EL (cell line): ENCODE measurements at regions not wholly inside any gene's neighbourhood (a gene's known extent, or its start where the extent isn't known, plus 50 kb on each side); places are given as distances from the start of the nearest gene placed in this dataset.
"Not testable (repeated sequence)": the region's sequence is repeated elsewhere in the genome, so short reads cannot be mapped to it uniquely, and the experiment has no call there.

Experiments
- DNase-seq: peaks from one replicate; pipeline ENCODE4 v3.0.0-alpha.2; 2016

DNA sequence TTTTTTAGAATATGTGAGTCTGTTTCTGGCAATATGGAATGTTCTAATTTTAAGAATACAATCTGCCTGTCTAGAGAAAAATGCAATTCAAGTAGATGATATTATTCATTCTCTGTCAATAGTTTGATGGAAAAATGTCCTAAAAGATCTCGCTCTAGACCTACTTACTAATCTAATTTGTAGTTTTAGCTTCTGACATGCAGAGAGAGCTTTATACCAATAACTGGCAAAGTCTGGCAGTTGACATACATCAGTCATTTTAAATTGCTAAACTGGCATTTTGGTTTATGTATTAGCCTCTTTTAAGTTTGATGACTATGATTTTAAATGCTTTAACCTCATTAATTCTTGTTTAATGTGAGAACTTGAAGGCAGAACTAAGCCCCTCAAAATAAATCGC is 355.0 kb upstream of the CDH10 start:
- no peak for DNase-seq

DNA sequence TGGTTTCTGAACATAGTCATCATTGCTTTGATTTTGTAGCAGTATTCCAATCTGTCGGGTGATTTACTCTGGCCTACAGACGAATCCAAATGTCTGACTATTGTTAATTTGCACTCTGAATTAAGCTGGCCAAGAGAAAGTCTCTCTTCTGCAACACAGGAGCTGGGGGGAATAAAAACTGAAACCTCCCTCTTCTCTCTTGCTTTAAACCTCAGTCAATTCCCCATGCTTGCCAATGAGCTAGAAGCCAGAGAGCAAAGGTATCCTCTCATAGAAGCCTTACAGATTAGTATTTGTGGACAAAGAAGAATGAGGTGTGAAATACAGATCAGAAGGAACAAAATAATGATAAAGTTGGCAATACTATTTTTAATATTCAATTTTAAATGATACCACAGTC is 353.9 kb upstream of the CDH10 start:
- no peak for DNase-seq

DNA sequence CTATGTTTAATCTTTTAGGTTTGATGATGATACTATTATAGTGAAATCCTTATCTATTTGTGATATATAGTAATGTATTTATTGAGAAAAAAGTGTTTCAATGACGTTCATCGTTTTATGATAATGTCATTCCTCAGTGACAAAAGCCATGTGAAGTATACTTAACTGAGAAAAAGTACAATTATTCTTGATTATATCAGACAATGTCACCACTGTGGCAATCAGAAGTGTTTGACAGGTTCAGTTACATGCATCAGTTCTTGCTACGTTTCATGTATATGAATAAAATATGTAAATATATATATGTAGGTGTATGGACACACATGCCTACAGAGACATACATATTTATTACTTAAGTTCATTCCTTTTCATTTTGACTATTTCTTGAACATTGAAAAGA is 341.5 kb upstream of the CDH10 start:
- DNase-seq, result no peak

DNA sequence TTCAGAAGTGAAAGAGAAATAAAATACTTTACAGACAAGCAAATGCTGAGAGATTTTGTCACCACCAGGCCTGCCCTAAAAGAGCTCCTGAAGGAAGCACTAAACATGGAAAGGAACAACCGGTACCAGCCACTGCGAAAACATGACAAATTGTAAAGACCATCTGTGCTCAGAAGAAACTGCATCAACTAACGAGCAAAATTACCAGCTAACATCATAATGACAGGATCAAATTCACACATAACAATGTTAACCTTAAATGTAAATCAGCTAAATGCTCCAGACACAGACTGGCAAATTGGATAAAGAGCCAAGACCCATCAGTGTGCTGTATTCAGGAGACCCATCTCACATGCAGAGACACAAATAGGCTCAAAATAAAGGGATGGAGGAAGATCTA is 333.8 kb upstream of the CDH10 start:
- DNase-seq, result not testable (repeated sequence)

DNA sequence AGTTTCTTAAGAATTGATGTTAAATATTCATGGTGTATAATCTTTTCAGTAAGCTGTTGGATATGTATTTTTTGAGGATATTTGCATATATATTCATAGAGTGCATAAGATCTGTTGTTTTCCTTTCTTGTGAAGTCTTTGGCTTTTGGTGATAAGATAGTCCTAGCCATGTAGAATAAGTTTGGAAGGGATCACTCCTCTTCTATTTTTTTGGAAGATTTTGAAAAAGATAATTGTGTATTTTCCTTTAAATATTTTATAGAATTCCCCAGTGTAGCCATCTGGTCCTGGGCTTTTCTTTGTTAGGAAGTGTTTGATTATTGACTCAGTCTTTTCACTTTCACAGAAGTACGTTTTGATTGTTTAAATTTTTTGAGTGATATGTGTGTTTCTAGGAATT is 318.8 kb upstream of the CDH10 start:
- no peak for DNase-seq

DNA sequence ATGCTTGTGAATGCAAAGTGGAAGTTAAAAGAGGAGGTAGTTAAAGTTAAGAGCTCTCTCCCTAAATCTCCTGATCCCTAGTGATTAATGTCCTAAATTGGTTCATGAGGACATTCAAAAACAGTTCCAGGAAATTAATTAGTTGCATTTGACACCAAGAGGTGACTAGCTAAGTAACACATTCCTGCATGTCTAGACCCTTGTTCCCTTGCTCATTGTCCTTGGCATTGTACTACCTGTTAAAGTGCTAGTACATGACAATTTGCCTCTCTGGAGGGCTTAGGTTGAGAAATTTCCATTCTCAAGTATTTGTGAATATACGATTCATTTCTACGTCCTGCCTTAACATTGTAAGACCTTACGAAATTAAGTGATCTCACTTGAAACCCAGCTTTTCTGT is 278.6 kb upstream of the CDH10 start:
- no peak for DNase-seq

DNA sequence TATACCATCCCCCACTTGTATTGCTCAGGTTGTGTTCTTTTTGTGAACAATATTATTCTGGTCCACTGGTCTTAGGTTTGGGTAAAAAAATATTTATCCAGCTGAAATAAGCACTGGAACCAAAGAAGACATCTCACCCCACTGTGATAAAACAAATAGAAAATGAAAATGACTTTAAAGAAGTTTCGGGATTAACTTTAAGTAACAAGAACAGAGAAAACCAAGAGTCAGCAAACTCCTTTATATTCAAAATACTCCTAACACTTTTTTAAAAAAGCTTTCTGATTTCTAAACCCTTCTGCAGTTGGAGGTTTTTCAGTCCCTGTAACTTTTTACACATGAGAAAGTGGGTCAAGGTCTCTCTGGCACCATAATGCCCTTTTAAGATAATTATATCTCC is 273.9 kb upstream of the CDH10 start:
- no peak for DNase-seq

DNA sequence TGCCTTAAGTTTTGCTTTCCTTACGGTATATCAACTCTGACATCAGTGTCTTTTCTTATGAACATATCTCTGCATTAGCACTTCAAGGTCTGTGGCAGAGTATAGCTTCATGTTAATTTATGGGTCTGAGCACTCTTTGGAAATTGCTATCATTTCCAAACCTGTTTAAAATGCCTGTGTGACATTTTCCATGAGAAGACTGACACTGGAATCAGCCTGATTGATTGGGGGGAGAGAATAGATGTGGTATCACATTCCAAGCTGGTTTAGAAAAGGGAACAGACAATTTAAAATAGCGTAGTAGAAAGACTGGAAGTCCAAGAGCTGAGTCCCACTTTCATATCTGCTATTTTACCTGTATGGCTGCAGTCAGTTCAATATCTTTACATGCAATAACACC is 272.1 kb upstream of the CDH10 start:
- no peak for DNase-seq

DNA sequence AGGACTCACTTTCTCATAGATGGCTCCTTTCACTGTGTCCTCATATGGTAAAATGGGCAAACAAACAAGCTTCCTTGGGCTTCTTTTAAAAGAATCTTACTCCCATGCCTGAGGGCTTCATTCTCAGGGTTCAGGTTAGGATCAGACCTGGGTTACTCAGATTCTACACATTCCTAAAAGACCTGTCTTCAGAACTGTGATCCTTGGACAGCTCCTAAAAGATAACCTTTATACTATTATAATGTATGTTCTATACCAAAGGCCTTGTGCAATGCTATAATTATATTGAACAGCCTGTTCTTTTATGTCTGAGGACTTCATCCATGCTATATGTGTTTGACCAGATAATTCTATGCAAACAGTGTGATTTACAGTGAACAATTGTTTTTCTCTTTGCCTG is 264.4 kb upstream of the CDH10 start:
- DNase-seq, result no peak

DNA sequence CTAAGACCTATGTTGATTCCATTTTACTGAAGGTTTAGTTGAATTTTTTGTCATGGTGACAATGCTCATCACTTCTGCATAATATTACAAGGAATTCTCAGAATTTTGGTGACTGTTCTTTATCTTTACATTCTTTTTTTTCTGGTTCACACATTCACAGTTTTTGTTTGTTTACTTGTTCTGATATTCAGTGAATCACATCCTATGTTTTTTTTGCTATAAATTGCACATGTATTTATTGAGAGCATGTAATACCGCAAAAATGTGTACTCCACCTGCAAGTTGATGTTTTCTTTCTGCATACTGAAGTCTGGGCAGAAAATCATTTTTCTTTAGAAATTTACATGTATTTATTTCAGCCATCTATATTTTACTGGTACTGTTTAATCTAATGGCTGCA is 261.9 kb upstream of the CDH10 start:
- no peak for DNase-seq

DNA sequence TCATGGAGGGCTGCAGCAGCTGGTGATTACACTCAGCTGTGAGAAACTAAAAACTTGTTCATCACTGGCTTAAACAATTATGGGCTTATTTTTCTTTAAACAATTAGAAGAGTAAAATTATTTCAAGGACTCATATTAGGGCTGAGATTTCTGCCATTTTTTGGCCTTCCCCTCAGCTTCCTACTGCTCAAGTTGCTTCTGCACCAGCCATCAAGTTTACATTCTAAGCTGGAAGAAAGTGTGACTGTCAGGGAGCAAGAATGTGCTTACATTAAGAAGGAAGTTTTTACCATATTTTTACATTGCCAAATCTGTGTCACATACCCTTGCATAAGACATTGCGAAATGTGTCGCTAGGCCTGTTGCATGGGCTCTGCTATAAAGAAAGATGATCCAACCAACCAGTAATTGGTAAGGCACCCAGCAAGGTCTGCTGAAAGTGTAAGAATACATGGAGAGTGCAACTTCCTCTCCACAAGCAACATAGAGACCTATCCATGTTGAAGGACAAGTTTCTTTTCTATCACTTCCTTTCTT is 260.3 kb upstream of the CDH10 start:
- DNase-seq, result no peak

DNA sequence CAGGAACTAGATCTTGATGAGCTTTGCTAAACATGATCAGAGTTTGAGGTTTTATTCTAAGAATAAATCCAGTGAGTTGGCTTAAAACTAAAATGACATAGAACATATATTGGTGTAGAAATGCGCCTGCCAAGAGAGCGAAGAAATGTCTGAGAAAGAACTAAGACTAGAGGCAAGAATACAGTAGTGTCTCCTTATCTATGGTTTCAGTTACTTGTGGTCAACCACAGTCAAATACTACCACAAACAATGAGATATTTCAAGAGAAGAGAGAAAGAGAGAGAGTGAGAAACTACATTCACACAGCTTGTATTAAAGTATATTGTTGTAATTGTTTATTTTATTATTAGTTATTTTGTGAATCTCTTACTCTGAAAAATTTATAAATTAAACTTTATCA is 254.4 kb upstream of the CDH10 start:
- DNase-seq, result no peak

DNA sequence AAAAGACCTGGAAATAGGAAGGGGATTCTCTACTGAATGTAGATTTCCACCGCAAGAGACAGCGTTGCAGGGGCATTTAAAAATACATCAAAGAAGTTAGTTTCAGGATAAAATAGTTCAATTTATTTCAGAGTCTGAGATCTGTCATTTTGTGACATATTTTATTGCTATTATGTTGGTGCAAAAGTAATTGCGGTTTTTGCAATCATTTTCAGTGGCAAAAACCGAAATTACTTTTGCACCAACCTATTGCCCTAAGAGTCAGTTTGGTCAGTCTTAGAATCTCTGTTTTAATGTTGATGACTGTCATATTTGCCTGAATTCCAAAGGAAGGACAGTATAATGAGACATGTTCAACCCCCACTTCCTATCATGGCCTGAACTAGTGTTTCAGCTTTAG is 219.5 kb upstream of the CDH10 start:
- no peak for DNase-seq

DNA sequence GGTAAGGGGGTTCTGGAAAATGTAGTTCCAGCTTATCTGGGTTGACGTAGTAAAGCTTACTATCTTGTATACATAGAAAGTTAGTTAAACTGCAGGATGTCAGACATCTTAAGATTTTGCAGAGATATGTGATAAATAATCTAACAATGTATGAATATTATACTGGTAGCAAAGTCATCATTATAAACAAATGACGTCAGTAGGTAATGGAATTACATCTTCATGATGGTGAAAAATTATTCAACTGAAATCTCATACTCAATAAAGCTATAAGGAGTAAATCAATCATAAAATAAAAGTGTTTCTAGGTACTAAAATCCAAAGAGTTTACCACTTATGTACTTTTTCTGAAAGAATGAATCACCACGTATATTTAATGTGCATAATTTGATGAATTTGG is 217.3 kb upstream of the CDH10 start:
- DNase-seq, result no peak

DNA sequence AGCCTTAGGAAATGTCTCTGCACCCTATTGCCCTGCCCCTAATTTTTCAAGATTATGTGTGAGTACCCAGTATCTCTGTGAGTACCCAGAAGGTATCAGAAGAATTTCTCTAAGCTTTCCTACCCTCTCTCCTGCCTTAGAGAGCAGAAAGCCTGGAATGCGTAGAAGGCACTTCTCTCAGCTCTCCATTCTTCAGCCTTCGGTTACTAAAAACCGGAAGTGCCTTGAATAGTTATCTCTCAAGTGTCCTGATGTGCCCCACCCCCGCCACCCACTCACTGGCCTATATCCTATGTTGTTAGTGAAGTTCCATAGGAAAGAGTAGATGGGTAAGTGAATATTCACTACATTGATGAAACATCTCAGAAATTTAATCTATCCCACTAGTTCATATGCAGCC is 210.7 kb upstream of the CDH10 start:
- no peak for DNase-seq

DNA sequence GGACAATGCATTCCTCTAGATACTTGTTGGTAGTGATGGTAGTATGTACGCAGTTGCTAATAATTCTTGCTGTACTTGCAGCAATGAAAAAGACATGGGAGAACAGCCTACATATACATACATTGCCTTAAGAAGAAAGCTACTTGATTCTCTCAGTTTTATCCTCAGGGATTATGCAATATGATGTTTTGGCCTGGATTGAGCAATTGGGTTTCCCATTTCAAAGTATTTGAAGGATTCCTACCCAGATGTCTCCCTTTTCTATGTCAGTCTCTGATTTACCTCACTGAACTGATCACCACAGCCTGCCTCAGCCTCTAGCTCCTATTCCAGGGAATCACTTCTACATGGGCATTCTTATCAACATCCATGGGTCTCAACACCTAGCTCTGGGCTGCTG is 210.1 kb upstream of the CDH10 start:
- no peak for DNase-seq

DNA sequence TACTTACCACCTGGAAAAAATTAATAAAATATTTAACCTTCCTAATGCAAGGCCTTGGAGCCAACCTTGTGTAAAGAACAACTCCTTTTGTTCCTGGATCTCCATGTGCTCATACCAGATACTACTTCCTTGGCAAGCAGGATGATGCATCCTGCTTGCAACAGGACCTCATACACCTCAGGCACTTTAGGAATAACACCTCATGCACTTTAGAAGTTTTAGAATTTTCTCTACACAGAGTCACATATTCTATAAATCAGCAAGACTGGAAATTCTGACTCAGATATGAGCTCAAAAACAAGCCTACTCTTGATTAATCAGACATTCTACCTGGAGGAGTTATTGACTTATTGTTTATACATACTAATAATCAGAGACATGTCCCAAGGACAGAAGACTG is 209.6 kb upstream of the CDH10 start:
- no peak for DNase-seq

DNA sequence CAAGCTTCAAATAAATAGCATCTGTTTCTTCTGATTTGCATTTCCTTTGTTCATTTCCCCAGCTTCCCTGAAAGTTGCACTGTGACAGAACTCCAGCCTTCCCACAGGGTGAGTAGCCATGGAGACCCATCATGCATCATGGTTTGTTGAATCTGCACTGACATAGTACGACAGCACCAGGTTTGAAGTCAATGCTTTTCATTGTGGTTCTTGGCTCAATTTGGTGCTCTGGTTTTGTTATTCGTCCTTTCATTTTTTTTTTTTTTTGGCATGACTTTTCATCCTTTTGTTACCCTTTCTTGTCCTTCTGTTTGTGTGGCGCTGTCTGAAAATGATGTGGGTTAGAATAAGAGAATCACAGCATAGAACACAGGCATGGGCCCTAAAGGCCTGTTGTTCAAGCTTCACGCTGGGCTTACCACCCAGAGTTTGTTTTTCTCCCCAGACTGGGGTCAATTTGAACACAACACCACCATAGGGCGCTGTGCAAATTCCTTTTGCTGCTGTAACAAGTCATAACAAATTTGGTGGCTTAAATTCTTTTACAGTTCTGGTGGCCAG is 206.2 kb upstream of the CDH10 start:
- DNase-seq, result no peak

DNA sequence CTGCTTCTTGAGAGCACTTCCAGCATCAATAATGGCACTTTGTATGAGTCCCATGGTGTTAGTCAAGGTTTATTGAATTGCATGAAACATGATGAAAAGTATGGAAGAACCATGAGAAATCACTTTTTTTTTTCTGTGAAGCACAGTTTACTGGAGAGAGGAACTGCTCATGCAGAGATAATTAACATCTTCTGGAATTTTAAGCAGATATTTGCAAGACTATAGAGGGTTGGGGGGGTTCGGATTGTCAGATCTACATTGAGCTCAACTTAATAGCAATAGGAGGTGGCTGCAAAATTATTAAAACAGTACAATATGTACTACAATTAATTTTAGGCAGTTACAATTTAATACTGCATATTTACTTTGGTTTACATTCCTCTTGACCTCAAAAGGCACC is 204.4 kb upstream of the CDH10 start:
- no peak for DNase-seq

DNA sequence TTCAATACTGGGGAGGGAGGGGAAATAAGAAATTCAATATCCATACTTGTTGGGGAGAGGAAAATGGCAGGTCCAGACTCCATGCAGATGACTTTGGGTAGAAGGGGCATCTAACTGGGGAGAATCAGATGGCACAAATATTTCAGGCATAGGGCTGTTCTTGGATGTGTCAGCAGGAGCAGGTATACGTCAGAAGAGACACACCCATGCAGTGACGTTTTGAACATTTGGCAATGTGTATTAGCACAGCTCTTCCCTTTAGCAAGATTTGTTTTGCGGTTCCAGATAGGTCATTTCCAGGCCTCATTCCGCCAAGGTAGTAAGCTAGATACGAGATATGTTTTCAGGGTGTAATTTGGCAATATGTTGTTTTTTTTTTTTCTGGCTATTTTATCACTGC is 187.2 kb upstream of the CDH10 start:
- DNase-seq, result no peak

DNA sequence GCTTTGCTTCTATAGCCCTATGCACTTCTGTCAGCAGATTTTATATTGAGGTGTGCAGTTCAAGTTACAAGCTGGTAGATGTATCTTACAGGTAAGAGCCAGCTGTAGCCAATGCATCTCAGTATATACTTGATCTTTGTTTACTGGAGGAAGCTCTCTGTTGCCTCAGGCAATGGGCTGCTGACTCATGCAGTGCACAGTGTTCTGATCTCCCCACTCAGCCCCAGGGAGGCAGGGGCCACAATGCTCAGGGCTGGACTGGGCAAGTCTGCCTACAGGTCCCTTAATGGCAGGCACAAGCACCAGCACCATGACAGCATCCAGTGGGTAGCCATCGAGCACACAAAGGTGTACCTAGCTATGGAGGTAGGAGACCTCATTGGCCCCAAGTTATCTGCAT is 178.8 kb upstream of the CDH10 start:
- peak; percentile 0 for DNase-seq

DNA sequence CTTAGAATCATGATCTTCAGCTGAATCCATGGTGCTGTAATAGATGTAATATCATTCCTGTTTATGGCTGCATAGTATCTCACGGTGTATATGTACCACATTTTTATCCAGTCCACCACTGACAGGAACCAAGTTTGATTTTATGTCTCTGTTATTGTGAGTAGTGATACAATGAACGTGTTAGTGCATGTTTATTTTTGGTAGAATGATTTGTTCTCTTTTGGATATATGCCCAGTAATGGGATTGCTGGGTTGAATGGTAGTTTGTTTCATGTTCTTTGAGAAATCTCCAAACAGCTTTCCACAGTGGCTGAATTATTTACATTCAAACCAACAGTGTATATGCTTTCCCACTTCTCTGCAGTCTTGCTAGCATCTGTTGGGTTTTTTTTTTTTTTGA is 175.1 kb upstream of the CDH10 start:
- no peak for DNase-seq

DNA sequence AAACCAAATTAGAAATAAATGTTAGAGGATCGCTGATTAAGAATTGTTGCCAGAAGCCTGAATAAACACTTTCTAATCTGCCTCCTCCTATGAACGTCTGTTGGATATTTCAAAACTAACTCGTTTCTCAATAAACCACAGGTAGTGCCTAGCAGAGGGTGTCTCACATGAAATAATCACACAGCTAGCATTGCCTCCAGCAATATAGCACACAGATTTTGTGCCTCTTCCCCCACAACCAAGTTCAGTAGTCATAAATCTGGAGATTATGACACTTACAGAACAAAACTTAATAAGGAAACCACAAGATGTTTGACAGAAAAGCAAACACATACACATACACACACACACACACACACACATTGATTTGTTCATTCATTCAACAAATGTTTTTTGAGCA is 173.2 kb upstream of the CDH10 start:
- no peak for DNase-seq

DNA sequence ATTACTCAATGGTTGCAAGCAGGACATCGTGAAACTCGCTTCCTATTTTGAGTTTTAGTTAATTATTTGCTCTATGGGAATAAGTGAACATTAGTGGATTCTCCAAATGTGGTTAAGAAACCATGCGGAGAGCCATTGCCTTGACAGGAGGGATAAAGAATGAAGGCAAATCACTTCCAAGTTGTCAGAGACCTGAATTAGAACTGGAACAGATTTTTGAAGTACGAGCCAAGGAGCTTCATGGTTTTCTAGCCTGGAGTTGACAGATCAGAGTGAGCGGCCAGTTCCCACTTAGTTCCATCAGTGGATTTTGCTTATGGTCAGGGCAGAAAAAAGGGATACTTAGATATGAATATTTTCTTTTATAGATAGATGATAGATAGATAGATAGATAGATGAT is 171.4 kb upstream of the CDH10 start:
- no peak for DNase-seq

DNA sequence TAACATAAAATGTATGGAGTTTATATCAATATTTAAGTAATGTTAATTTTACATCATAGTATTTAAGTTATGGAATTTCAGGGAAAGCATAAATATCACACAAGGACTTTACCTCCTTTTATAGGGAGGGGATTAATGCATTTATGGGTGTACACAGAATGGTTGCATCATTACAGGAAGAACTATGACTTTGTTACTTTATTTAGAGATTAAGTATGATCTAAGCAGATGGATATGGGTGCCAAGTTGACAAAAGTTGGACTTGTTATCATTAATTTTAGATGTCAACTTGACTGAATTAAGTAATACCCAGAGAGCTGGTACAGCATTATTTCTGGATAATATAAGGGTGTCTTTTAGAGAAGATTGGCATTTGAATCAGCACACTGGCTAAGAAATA is 160.5 kb upstream of the CDH10 start:
- no peak for DNase-seq

DNA sequence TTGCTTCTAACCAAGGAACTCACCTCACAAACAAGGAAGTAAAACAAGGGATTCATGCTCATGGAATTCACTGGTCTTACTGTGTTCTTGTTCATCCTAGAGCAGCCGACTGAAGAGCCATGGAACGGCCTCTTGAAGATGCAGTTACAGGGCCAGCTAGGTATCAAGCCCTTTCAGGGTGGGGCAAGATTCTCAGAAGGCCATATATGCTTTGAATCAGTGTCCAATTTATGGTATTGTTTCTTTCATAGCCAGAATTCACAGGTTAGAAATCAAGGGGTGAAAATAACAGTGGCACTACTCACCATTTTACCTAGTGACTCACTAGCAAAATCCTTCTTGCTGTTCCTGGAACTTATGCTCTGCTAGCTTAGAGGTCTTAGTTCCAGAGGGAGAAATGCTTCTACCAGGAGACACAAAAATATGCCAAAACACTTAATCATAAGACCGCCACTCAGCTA is 159.5 kb upstream of the CDH10 start:
- no peak for DNase-seq
